Stimulated activated CD4-positive, alpha-beta T cell treated with anti-CD3 and anti-CD28 coated beads, Interleukin-1b, Interleukin-23, amount 100 ng/mL, for 48 hours (primary cell): ENCODE measurements at regions not wholly inside any gene's neighbourhood (a gene's known extent, or its start where the extent isn't known, plus 50 kb on each side); places are given as distances from the start of the nearest gene placed in this dataset.

Source experiments
- DNase-seq: peaks from one replicate; pipeline ENCODE4 v3.0.0-alpha.2; 2020

DNA sequence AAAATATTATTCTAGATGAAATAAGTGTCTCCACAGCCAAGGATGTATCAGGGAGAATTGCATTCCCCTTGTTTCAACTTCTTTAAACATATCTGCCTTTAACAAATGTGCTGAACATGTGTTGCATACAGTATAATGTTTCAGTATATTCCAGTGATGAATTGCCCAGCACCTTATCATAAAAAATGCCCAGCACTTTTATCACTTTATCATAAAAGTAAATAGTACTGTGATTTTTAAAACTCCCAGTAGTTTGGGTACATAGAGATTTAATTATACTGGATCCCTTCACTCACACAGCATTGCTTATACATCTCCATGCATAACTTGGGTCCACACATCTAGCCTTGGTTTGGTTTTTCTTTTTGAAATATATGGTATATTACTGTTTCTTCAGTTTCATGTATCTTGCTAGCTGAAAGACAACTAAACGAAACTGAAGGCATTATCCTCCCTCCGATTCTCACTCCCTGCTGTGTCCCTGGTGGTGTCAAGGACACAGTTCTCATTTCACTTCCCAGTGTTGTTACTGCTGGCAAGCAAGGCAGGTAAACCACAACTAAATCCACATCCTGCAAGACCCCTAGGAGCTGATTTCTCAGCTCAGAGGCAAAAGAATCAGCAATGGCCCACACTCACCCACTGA is 118.2 kb upstream of the SLC44A3 start:
- no peak for DNase-seq

DNA sequence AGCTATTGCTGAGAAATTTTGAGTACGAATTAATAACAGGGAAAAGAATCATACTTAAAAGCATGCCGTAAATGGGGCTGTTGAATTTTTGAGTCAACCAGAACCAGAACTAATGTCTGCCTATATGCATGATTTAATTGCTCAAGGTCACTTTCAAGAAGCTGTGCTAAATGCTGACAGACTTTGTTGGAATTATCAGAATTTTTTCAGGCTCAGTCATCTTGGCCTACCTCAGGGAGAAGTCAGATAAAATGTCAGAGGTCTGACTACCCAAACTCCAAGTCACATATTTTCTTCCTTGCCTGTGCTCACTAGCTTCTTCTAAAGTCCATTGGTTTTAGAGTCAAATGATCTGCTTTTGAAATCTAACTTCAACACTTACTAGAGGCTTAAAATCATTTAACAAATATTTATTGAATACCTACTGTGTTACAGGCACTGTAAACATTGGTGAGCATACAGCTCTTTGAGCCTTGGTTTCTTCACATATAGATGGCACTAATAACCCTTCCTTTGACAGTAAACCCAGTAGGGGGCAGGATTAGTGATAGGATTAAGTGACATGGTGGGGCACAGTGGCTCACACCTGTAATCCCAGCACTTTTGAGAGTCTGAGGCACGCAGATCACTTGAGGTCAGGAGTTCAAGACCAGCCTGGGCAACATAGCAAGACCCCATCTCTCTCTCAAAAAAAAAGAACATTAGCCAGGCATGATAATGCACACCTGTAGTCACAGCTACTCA is 121.2 kb upstream of the SLC44A3 start:
- DNase-seq: no peak

DNA sequence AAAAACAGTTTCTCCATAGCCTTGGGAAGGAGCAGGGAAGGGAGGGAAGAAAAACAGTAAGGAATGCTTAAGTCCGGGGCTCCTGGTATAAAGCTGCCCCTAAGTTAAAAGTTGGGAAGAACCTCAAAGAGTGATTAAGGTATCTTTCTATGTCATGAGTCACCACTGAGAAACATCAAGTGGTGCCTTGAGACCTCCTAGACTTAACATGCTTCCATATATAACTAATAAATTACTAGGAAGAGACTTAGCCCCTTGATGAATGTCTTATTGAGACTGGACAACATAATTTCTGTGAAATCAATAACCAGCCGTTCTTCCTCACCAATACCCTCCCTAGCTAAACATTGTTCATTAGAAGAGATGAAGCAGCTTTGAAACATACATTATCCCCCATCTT is 121.8 kb upstream of the SLC44A3 start:
- no peak for DNase-seq

DNA sequence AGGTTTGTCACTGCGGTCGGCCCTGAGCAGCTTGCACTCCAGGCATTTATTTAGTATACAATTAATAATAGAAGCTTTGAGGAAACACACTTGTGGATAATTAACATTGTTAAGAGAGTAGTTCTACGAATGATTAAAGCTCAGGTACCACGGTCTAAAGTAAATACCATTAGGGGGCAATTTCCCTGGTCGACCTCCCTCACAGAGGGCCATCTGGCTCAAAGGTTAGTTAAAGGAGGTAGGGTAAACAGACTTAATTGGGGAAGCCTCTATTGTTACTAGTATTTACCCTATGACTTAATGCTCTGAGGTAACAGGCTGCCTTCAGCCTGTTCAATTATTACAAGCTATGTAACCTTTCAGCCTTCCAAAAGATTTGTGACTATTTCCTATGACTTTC is 122.3 kb upstream of the SLC44A3 start:
- DNase-seq: no peak

DNA sequence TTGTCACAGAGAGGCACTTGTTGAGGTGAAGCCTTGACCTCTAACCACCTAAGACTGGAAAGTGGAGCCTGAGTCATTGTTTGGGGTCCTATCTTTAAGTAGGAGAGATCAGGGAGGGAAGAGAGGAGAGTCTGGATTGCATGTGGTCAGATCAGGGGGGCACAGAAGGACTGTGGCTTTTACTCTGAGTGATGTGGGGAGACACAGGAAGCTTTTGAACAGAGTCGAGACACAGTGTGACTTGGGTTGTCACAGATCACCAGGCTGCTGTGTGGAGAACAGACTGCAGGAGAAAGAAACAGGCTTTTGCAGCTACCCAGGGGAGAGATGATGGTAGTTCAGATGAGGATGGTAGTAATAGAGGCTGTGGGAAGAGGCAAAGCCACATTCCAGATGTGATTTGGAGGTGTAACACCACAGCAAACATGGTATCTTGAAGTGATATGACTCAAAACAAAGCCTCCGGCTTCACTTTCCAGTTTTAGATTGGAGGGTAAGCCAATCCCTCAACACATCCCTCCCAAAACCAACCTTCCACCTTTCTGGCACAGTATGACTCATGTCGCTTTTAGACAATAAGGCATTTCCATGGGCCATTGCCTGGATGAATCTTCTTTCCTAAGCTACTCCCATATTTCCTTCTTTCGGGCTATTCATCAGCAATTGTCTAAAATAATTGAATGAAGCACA is 125.8 kb upstream of the SLC44A3 start:
- DNase-seq: no peak

DNA sequence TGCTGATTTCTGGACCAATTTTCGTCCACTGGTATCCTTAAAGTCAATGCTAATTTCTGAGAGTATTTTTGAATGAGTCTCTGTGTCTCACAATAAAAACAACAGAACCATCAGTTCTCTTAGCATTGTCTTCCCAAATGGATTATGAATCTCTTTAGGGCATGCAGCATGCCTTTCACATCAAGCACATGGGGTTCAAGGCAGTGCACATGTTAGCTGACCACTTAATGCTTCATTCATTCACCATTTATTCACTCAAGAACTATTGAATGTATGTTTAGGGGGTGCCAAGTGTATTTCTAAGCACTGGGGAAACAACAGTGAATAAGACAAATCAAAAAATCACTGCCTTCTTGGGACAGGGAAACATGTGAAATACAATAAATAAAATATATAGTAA is 126.7 kb upstream of the SLC44A3 start:
- no peak for DNase-seq

DNA sequence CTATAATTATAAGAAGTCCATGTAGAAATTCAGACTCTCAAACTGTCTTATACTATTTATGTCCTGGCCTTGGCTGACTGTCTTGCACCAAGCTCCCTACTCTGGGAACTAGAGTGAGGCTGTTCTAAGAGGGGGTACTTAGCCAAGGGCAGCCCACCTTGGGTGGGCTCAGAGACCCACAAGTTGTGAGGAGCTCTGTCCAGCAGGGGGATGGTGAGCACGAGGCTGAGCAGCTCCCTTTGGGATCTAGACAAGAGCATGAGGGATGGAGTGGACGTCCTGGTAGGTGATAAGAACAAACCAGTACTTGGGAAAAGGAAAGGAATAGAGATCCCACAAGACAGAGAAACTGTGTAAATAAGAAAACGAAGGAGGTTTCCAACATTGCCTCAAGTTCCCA is 127.1 kb upstream of the SLC44A3 start:
- DNase-seq: no peak

DNA sequence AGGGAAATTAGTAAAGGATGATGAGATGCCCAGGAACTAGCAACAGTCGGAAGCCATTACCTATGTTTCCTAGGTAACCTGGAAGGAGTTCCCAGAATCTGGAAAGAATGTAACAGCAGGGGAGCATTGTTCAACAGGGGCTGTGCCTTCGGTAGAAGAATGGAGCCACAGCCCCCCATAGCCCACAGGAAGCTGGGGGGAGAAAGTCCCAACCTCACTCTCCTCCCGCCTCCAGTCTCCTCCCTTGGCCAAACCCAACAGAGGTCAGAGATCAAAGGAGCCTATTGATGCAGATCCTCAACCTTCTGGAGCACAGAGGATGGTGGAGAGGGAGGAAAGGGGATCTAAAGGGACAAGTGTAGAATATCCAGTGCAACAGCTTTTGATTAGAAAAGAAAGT is 131.5 kb upstream of the SLC44A3 start:
- no peak for DNase-seq

DNA sequence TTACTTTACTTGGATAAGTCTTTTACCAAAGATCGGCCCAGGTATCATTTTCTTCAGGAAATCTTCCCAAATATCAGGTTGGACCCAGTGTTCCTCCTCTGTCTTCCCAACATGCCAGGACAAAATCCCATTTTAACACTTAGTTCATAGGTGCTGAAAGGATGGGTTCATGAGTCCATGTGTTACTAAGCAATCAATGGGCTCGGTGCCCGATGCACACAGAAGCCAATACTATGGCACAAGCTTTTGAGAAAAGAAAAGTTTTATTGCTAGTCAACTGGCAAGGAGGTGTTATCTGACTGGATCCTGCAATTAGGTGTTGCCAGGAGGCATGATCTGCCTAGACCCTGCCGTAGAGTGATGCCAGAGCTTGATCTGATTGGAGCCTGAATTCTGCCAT is 133.3 kb upstream of the SLC44A3 start:
- no peak for DNase-seq

DNA sequence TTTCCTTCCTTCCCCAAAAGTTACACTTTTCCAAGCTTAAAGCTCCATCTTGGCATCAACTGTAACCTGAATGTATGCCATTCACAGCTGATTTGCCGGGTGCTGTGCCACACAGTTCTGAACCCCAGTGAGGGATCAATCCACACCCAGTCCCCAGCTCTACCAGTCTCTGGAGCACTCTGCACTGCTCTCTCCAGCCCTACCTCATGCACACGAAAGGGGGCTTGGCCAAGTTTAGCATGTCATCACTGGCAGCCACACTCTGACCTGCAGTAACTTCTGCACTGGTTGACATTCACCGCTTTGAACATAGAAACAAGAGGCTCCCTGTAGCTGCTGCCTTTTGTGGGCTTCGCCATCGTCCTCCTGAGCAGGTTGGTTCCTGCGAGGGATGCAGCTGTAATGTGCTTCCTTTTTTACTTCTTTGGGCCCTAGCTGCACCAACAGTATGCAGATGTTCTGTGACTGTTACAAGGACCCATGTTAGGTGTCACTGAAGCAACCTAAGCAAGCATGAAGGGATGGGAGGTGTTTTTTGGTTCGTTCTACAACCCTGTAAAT is 135.4 kb upstream of the SLC44A3 start:
- no peak for DNase-seq

DNA sequence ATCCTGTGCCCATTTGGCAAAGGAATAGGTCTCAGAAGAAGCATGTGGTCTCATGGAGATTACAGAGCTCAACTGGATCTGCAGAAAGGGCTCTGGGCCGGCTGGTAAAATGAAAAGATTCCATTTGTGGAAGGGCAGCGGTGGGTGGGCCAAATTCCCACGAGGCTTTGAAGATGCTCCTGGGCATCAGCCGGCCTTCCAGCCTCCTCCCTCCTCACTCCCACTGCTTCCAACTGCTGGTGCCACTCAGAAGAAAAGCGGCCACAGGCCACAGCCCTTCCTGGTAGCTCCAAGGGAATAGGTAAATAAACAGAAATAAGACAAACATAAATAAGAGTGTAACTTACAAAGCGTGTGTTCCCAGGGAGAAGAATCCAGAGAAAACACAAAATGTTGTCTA is 136.3 kb upstream of the SLC44A3 start:
- no peak for DNase-seq

DNA sequence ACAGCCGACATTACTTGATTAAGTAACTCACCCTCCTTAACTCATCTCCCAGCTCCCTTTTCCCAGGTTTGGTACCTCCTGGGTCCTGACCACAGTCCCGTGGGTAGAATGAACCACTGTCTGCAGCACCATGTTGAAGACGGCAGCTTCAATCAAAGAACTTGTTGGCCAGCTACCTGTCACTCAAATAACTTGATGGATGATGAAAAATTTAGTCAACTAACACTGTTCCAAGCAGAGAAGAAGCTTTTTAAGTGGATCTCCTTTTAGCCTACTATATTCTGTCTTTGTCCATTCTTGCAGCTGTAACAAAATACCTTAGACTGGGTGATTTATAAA is 138.4 kb upstream of the F3 start:
- DNase-seq: no peak

DNA sequence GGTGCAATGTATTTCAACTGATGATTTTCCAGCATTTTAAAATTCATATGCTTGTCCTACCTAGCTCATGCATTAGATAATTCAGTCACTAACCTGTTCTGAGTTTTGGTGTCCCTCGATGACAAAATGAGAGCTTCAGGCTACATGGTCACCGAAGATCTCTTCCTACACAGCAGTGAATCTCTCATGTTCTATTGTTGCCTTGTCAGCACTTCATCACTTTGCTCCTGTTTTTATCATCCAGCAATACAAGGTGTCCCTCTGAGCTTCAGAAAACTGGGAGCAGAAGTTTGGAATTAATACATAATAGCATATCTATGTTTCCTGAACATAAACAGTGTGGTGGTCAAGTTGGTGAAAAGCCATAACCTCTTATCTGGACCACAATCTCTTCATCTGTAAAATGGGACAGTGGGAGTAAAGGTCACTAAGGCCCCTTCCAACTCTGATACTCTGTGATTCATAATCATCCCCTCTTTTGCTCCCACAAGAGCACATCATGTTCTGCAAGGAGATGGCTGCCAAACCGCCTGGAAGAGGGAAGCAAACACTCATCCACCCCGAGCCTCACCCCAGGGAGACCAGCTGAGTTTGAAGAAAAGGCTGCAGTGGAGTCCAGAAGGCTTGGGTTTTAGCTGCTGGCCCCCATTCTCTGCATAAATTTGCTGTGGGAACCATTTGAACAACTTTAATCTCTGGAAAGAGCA is 137.9 kb upstream of the F3 start:
- DNase-seq: no peak

DNA sequence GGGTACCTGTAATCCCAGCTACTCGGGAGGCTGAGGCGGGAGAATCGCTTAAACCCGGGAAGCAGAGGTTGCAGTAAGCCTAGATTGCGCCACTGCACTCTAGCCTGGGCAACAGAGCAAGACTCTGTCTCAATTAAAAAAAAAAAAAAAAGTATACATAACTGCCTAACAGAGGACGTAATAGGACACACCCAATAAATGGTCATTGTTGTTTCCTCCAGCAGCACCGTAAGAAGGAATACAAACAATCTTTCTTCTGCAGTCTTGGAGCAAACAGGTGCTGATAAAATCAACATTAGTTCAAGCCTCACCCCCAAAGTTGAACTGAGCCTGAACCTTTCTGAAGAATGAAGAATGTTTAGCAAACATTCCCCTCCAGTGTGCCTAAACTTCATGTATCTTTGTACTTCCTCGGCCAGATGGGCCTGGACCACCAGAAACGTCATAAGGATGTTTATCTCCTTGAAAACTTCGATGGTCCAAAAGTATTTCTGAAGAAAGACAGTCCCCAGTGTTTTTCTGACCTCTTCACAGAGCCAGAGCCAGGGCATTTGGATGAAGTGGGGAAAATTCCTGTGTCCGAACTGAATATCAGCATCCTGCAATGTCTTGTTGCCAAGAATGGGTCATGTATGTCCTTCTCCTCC is 136.8 kb upstream of the F3 start:
- DNase-seq: no peak

DNA sequence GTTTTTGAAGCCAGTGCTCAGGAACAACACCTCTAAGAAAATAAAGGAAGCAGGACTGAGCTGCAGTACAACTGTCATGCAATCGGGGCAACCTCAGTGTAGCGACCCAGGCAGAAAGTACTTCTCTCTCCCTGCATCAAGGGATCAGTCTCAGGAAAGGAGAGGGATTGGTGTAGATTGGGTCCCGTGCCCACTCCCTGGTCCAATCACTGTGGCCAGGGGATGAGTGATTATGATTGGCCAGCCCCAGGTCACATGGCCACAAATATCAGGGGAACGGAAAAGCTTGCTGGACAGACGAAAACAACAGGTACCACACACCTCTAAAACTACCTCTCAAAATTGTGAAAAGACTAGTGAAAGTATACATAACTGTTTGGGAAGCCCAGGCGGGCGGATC is 136.2 kb upstream of the F3 start:
- DNase-seq: no peak

DNA sequence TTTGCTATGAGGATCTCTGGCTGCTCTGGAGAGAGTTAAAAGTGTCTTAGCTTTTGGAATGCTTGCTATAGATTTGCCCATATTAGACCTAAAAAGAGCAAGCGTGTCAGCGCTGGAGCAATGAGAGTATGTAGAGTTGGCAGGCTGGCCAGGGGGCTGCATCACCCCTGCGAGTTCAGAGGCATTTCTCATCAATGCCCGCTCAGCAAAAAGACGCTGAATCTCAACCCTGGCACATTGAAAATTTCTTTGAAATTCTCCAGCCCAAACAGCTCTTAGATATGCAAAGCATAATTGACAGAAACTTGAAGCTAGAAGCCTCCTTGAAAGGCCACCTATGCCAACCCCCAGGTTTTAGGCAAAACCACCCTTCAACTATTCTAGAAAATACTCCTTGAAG is 135.5 kb upstream of the F3 start:
- DNase-seq: no peak

DNA sequence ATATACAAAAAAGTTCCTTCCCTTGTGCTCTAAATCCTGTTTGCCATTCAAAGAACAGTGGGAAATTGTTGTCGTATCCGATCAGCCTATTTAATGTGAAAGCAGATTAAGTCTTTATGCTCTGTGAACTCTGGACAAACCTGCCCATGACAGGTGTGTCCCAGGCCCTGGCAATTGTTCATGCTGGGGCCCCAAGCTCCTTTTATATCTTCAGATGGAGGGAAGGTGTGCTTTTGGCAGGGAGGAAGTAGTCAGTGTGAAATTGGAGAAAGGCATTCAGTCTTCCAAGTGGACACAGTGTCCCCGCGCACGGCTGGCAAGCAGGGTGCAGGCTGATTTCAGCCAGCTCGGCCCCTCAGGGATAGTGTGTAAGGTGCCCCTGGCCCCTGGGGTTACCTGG is 135.1 kb upstream of the F3 start:
- no peak for DNase-seq

DNA sequence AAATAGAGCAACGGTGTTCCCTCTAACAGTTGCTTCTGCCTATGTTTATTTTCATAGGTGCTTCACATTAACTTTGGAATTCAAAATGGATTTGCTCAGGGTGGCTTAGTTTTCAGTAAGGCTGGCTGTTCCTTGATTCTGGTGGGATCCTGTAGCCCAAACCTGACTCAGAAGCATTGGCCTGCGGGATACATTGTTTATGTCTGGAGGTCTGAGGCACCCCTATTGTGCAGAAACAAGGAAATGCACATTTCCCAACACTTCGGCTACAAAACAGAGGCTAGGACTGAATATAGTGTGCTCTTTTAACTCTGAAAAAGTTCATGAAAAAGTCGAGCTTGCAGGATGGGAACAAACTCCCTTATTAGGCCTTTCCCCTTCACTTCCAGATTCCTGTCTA is 133.8 kb upstream of the F3 start:
- DNase-seq: no peak

DNA sequence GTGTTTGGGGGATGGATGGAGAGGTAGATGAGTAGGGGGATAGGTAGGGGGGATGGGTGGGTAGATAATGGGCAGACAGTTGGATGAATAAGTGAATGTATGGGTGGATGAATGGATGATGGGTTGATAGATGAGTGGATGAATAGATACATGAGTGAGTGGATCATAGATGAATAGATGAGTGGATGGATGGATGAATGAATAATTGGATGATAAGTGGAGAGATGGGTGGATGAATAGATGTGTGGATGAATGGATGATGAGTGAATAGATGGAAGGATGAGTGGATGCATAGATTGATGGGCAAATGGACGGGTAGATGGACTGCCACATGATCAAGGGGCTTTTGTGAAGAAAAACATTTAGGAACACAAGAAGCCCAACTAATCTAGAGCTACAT is 133.3 kb upstream of the F3 start:
- DNase-seq: no peak

DNA sequence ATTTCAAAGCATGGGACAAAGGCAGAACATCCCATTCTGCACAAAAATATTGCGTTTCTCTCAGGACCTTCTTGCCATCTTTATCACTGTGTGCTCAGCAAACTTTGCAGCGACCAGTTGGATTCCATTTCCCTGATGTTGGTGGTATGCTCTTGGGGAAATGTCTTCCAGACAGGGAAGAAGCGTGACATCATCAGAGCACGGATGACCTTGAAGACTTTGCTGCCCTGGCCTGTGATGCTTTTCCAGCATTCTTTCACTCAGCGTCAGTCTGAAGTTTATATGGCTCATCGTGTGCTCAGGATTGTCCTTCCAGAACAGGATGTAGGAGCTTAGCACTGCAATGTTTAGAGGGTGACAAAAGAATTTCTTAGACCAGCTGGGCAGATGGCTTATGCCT is 131.4 kb upstream of the F3 start:
- no peak for DNase-seq

DNA sequence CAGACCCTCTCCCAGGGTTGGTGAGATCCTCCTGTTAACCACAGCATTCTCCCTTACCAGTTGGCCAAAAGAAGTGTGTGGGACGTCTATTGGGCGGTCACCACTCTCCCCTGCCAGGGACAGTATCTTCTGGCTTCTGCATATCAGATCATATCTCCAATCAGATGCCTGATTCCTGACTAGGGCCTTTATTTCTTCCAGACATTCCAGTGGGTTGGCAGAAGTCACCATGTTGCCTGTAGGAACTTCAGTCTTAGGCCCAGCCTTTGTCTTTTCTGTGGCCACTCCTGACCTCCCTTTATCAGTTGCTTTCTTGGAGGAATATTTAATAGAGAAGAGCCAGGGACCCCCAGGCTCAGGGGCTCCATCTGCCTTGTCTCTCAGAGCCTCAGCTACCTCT is 130.4 kb upstream of the F3 start:
- DNase-seq: no peak

DNA sequence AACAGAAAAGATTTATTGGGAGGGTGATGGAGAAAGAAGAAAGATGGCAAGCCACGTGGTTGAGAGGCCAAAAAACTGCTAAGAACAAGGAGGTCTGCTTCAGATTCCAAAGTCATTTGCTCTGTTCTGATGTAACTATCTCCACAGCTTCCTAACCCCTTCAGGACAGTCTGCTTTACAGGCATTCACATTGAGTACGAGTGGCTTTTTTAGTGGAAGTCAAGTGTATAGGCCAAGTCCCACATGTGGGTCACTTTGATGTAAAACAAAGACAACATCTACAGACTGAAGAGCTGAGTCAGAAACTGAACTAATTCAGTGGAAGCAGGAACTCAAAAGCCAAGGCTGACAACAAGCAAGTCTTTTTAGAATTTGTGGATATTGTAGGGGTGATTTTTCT is 128.7 kb upstream of the F3 start:
- DNase-seq: no peak

DNA sequence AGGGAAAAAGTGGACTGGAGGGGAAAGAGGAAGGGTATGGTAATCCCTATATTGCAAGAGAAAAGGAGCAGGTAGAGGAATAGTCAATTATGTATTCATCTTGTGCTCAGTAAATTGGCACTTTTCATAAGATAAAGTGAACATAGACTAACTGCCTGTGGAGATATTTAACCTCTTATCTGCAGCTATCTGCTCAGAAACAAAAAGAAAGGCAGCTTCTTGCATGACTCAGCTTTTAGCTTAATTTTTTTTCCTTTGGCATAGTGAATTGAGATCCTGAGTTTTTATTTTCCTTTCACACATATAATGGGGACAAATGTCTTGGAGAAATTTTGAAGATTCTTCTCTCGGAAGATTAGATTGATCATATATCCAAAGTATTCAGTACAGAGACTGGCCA is 127.6 kb upstream of the F3 start:
- DNase-seq: no peak
